KMS-11 (cell line): ENCODE measurements at regions not wholly inside any gene's neighbourhood (a gene's known extent, or its start where the extent isn't known, plus 50 kb on each side); places are given as distances from the start of the nearest gene placed in this dataset.

Experiments used
- H2AFZ ChIP-seq: fragments of 200-600 bp; sonication (generic); 2 replicates; pipeline ENCODE4 v1.6.1; 2016; ENCODE audit warnings: antibody characterized with exemption, mixed run types, low read depth
- H3K27ac ChIP-seq: fragments of 200-600 bp; sonication (generic); 2 replicates; pipeline ENCODE4 v1.6.1; 2016; ENCODE audit warnings: mild to moderate bottlenecking, mixed run types
- H3K27me3 ChIP-seq: fragments of 200-600 bp; sonication (generic); 2 replicates; pipeline ENCODE4 v1.6.1; 2017; ENCODE audit warnings: mild to moderate bottlenecking, low read depth, mixed run types, moderate library complexity; ENCODE audit not compliant: insufficient read depth
- H3K36me3 ChIP-seq: fragments of 200-600 bp; sonication (generic); 2 replicates; pipeline ENCODE4 v1.6.1; 2017; ENCODE audit warnings: mild to moderate bottlenecking, mixed run types; ENCODE audit not compliant: insufficient read depth
- H3K4me1 ChIP-seq: fragments of 200-600 bp; sonication (generic); 2 replicates; pipeline ENCODE4 v1.6.1; 2016; ENCODE audit warnings: mild to moderate bottlenecking, low read depth, mixed run types; ENCODE audit not compliant: poor library complexity, severe bottlenecking
- H3K4me2 ChIP-seq: fragments of 200-600 bp; sonication (generic); 2 replicates; pipeline ENCODE4 v1.7.0; 2016; ENCODE audit warnings: mild to moderate bottlenecking, mixed run types
- H3K4me3 ChIP-seq: fragments of 200-600 bp; sonication (generic); IDR thresholded peaks from 2 replicates; pipeline ENCODE4 v1.6.1; 2017; ENCODE audit warnings: low read depth, low read length, mixed read lengths; ENCODE audit not compliant: insufficient read depth
- H3K79me2 ChIP-seq: fragments of 200-600 bp; sonication (generic); 2 replicates; pipeline ENCODE4 v1.6.1; 2016; ENCODE audit warnings: low read depth, mixed run types; ENCODE audit not compliant: insufficient read depth
- H3K9ac ChIP-seq: fragments of 200-600 bp; sonication (generic); 2 replicates; pipeline ENCODE4 v1.6.1; 2016; ENCODE audit warnings: mild to moderate bottlenecking, mixed run types
- H4K20me1 ChIP-seq: fragments of 200-600 bp; sonication (generic); 2 replicates; pipeline ENCODE4 v1.6.1; 2016; ENCODE audit warnings: mild to moderate bottlenecking, mixed run types; ENCODE audit not compliant: insufficient read depth
- TF ChIP-seq, protein P1 (sequence below): fragments of 200-600 bp; sonication (generic); conservative IDR thresholded peaks from 2 replicates; pipeline ENCODE4 v1.6.1; 2017; ENCODE audit warnings: low read depth, mild to moderate bottlenecking, antibody characterized with exemption, low read length, moderate library complexity, mixed read lengths

- no peak overlapping the region for H3K9ac ChIP-seq
- TF ChIP-seq, protein P1, sequence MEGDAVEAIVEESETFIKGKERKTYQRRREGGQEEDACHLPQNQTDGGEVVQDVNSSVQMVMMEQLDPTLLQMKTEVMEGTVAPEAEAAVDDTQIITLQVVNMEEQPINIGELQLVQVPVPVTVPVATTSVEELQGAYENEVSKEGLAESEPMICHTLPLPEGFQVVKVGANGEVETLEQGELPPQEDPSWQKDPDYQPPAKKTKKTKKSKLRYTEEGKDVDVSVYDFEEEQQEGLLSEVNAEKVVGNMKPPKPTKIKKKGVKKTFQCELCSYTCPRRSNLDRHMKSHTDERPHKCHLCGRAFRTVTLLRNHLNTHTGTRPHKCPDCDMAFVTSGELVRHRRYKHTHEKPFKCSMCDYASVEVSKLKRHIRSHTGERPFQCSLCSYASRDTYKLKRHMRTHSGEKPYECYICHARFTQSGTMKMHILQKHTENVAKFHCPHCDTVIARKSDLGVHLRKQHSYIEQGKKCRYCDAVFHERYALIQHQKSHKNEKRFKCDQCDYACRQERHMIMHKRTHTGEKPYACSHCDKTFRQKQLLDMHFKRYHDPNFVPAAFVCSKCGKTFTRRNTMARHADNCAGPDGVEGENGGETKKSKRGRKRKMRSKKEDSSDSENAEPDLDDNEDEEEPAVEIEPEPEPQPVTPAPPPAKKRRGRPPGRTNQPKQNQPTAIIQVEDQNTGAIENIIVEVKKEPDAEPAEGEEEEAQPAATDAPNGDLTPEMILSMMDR, result no peak
- no peaks in the 10 kb centered on the region for H3K36me3 ChIP-seq
- H2AFZ ChIP-seq, result no peak overlapping the region
- no peak overlapping the region for H3K27ac ChIP-seq
- H3K4me1 ChIP-seq, result no peaks in the 10 kb centered on the region
- no peaks in the 10 kb centered on the region for H3K79me2 ChIP-seq
- no peak overlapping the region for H3K4me2 ChIP-seq
- no peak overlapping the region for H3K4me3 ChIP-seq
- H4K20me1 ChIP-seq, result no peaks in the 10 kb centered on the region
- no peaks in the 10 kb centered on the region for H3K27me3 ChIP-seq
Observed at GRCh38 chr3:78046566-78046965, 1006.7 kb downstream of the ROBO2 start.

- H3K9ac ChIP-seq, result no peak overlapping the region
- H2AFZ ChIP-seq, result no peak overlapping the region
- no peaks in the 10 kb centered on the region for H3K27me3 ChIP-seq
- TF ChIP-seq, protein P1, result no peak
- no peak overlapping the region for H3K4me2 ChIP-seq
- no peaks in the 10 kb centered on the region for H3K79me2 ChIP-seq
- H3K27ac ChIP-seq, result no peak overlapping the region
- no peaks in the 10 kb centered on the region for H3K4me1 ChIP-seq
- H3K4me3 ChIP-seq, result no peak overlapping the region
- no peaks in the 10 kb centered on the region for H4K20me1 ChIP-seq
- no peaks in the 10 kb centered on the region for H3K36me3 ChIP-seq
Observed at GRCh38 chr3:78048698-78049097, 1008.8 kb downstream of the ROBO2 start.

DNA sequence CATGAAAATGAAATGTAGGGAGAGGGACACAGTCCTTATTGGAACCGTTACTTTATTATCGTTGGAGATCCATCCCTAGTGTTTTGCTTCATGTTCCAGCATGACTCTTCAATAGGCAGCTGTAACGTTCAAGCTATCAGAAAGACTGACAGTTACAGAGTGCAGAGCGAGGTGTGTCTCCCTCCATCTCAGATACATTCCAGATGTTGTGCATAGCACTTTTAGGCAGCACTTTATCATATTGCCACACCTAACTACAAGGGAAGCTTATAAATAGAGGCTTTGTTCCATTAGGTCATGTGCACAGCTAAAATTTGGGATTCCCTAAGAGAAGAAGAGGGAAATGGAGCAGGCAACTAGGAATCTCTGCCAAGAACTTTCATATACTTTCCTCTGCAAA, 1009.6 kb downstream of the ROBO2 start:
- no peaks in the 10 kb centered on the region for H4K20me1 ChIP-seq

GRCh38 chr3:78050276-78051065, 1010.6 kb downstream of the ROBO2 start:
- Histone ChIP-seq H3K27me3 (no peaks in the 10 kb centered on the region), H3K36me3 (no peaks in the 10 kb centered on the region), H4K20me1 (no peaks in the 10 kb centered on the region), H3K27ac (no peak overlapping the region), H3K79me2 (no peaks in the 10 kb centered on the region), H3K4me2 (no peak overlapping the region), H3K9ac (no peak overlapping the region), H3K4me1 (no peaks in the 10 kb centered on the region), H3K4me3 (no peak overlapping the region), H2AFZ (no peak overlapping the region)
- TF ChIP-seq, protein P1, result no peak

More for the DNA sequence above, 1009.6 kb downstream of the ROBO2 start:
- H3K9ac ChIP-seq, result no peak overlapping the region
- no peak overlapping the region for H3K4me2 ChIP-seq
- TF ChIP-seq, protein P1, result no peak
- no peaks in the 10 kb centered on the region for H3K4me1 ChIP-seq
- no peaks in the 10 kb centered on the region for H3K36me3 ChIP-seq
- H2AFZ ChIP-seq, result no peak overlapping the region
- no peak overlapping the region for H3K4me3 ChIP-seq
- H3K79me2 ChIP-seq, result no peaks in the 10 kb centered on the region
- no peak overlapping the region for H3K27ac ChIP-seq
- no peaks in the 10 kb centered on the region for H3K27me3 ChIP-seq
